Astrocyte (in vitro differentiated cells and primary cell): ENCODE measurements at regions not wholly inside any gene's neighbourhood (a gene's known extent, or its start where the extent isn't known, plus 50 kb on each side); places are given as distances from the start of the nearest gene placed in this dataset.

Source experiments
- EZH2 ChIP-seq: IDR thresholded peaks from 2 replicates; pipeline ENCODE4 v1.6.1; 2012; ENCODE audit warnings: mild to moderate bottlenecking, low read length, inconsistent platforms; ENCODE audit not compliant: insufficient read depth
- TF ChIP-seq, protein P1 (sequence below): IDR thresholded peaks from 2 replicates; pipeline ENCODE4 v1.5.1; 2011; ENCODE audit warnings: low read depth, mild to moderate bottlenecking, inconsistent platforms, low read length, moderate library complexity; ENCODE audit not compliant: insufficient read depth

DNA sequence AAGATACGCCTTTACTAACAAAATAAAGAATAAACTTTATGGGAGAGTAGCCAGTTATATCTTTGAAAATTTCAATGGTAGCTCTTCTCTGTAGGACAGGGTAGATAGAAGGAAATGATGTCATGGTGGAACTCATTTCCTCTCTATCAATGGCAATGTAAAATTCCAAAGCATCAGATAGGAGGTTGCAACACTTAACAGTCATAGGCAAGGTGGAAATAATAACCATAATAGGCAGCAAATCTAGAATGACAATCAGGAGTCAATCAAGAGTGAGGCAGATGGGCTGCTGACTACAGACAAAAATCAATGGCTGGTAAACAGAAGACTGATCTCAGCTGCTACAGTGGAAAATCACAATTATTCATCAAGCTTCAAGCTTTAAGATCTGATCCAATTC, 53.9 kb upstream of the TET2 start:
- TF ChIP-seq, protein P1, sequence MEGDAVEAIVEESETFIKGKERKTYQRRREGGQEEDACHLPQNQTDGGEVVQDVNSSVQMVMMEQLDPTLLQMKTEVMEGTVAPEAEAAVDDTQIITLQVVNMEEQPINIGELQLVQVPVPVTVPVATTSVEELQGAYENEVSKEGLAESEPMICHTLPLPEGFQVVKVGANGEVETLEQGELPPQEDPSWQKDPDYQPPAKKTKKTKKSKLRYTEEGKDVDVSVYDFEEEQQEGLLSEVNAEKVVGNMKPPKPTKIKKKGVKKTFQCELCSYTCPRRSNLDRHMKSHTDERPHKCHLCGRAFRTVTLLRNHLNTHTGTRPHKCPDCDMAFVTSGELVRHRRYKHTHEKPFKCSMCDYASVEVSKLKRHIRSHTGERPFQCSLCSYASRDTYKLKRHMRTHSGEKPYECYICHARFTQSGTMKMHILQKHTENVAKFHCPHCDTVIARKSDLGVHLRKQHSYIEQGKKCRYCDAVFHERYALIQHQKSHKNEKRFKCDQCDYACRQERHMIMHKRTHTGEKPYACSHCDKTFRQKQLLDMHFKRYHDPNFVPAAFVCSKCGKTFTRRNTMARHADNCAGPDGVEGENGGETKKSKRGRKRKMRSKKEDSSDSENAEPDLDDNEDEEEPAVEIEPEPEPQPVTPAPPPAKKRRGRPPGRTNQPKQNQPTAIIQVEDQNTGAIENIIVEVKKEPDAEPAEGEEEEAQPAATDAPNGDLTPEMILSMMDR = no peak
- no peak for TF ChIP-seq EZH2
